HFFc6 (cell line): ENCODE measurements at regions not wholly inside any gene's neighbourhood (a gene's known extent, or its start where the extent isn't known, plus 50 kb on each side); places are given as distances from the start of the nearest gene placed in this dataset.
"Not testable (repeated sequence)": the region's sequence is repeated elsewhere in the genome, so short reads cannot be mapped to it uniquely, and the experiment has no call there.

Experiments
- DNase-seq: peaks from one replicate; pipeline ENCODE4 v3.0.0-alpha.2; 2018
- H3K27ac Mint-ChIP-seq: 2 replicates; pipeline ENCODE4 v1.8.0; 2020; ENCODE audit warnings: mild to moderate bottlenecking, mixed read lengths
- H3K27me3 Mint-ChIP-seq: 2 replicates; pipeline ENCODE4 v1.8.0; 2021; ENCODE audit warnings: mild to moderate bottlenecking, moderate library complexity, mixed read lengths; ENCODE audit not compliant: insufficient read depth
- H3K36me3 Mint-ChIP-seq: 2 replicates; pipeline ENCODE4 v1.8.0; 2021; ENCODE audit warnings: low read depth, mixed read lengths
- H3K4me1 Mint-ChIP-seq: 2 replicates; pipeline ENCODE4 v1.8.0; 2020; ENCODE audit warnings: low read depth, mixed read lengths
- H3K4me3 Mint-ChIP-seq: 2 replicates; pipeline ENCODE4 v1.8.0; 2020; ENCODE audit warnings: mild to moderate bottlenecking, moderate library complexity, mixed read lengths
- H3K9me3 Mint-ChIP-seq: 2 replicates; pipeline ENCODE4 v1.8.0; 2020; ENCODE audit warnings: mild to moderate bottlenecking, mixed read lengths
- CTCF ChIP-seq: fragments of 200-600 bp; sonication (generic); IDR thresholded peaks from 2 replicates; pipeline ENCODE4 v1.5.0; 2021; ENCODE audit warnings: antibody characterized with exemption, mild to moderate bottlenecking

GRCh38 chr14:101666264-101666663 is 95.2 kb upstream of the PPP2R5C start:
- Mint-ChIP-seq H3K9me3 (peaks cover 11% of the 10 kb centered on the region), H3K27ac (no peak overlapping the region), H3K36me3 (peaks cover 7% of the 10 kb centered on the region; the same call in 1 of the 2 replicates), H3K4me3 (no peak overlapping the region), H3K27me3 (peaks cover 21% of the 10 kb centered on the region), H3K4me1 (no peaks in the 10 kb centered on the region)
- TF ChIP-seq CTCF = no peak
- no peak for DNase-seq

- no peak for DNase-seq
- H3K27me3 Mint-ChIP-seq = peaks cover 23% of the 10 kb centered on the region
- peaks cover 11% of the 10 kb centered on the region for H3K9me3 Mint-ChIP-seq
- H3K27ac Mint-ChIP-seq = no peak overlapping the region
- H3K36me3 Mint-ChIP-seq = peaks cover 7% of the 10 kb centered on the region; the same call in 1 of the 2 replicates
- no peak overlapping the region for H3K4me3 Mint-ChIP-seq
- no peaks in the 10 kb centered on the region for H3K4me1 Mint-ChIP-seq
- TF ChIP-seq CTCF = no peak
Observed at GRCh38 chr14:101669629-101670028, 91.9 kb upstream of the PPP2R5C start.

- H3K27ac Mint-ChIP-seq = no peak overlapping the region
- H3K9me3 Mint-ChIP-seq = peaks cover 8% of the 10 kb centered on the region
- H3K27me3 Mint-ChIP-seq = peaks cover 18% of the 10 kb centered on the region
- no peak for TF ChIP-seq CTCF
- H3K36me3 Mint-ChIP-seq = peaks cover 7% of the 10 kb centered on the region; the same call in 1 of the 2 replicates
- no peak for DNase-seq
- H3K4me3 Mint-ChIP-seq = no peak overlapping the region
- H3K4me1 Mint-ChIP-seq = no peaks in the 10 kb centered on the region
Observed at GRCh38 chr14:101673873-101674272, 87.6 kb upstream of the PPP2R5C start.

GRCh38 chr14:101675835-101676234 is 85.7 kb upstream of the PPP2R5C start:
- not testable (repeated sequence) for H3K9me3 Mint-ChIP-seq

GRCh38 chr14:101677912-101678327 is 83.6 kb upstream of the PPP2R5C start:
- not testable (repeated sequence) for H3K4me3 Mint-ChIP-seq, H3K27ac Mint-ChIP-seq

More at GRCh38 chr14:101675835-101676234, 85.7 kb upstream of the PPP2R5C start:
- DNase-seq, H3K4me1 Mint-ChIP-seq, H3K4me3 Mint-ChIP-seq, H3K36me3 Mint-ChIP-seq, H3K27ac Mint-ChIP-seq: not testable (repeated sequence)
- peaks cover 23% of the 10 kb centered on the region for H3K27me3 Mint-ChIP-seq

GRCh38 chr14:101681795-101682194 is 79.7 kb upstream of the PPP2R5C start:
- Mint-ChIP-seq H3K4me1 (no peaks in the 10 kb centered on the region), H3K4me3 (no peak overlapping the region), H3K27ac (no peak overlapping the region), H3K27me3 (peaks cover 27% of the 10 kb centered on the region), H3K9me3 (no peaks in the 10 kb centered on the region), H3K36me3 (no peaks in the 10 kb centered on the region)
- no peak for DNase-seq
- no peak for TF ChIP-seq CTCF

More at GRCh38 chr14:101677912-101678327, 83.6 kb upstream of the PPP2R5C start:
- not testable (repeated sequence) for H3K36me3 Mint-ChIP-seq, H3K9me3 Mint-ChIP-seq, H3K4me1 Mint-ChIP-seq, DNase-seq
- H3K27me3 Mint-ChIP-seq = peaks cover 23% of the 10 kb centered on the region

- Mint-ChIP-seq H3K27ac (no peak overlapping the region), H3K36me3 (no peaks in the 10 kb centered on the region), H3K27me3 (peaks cover 23% of the 10 kb centered on the region), H3K9me3 (no peaks in the 10 kb centered on the region), H3K4me3 (no peak overlapping the region), H3K4me1 (no peaks in the 10 kb centered on the region)
- DNase-seq = no peak
- no peak for TF ChIP-seq CTCF
Observed at GRCh38 chr14:101683365-101683764, 78.1 kb upstream of the PPP2R5C start.
